ENCODE measurements at regions not wholly inside any gene's neighbourhood (a gene's known extent, or its start where the extent isn't known, plus 50 kb on each side); places are given as distances from the start of the nearest gene placed in this dataset.

- no peak for TF ChIP-seq CHD7 (IDR thresholded peaks at IDR 0.05; ENCODE audit: insufficient replicate concordance, low read length)
- TF ChIP-seq CREB1 (IDR thresholded peaks at IDR 0.05): no peak
- TF ChIP-seq CHD2 (IDR thresholded peaks at IDR 0.05; ENCODE audit: low read length): no peak
- TF ChIP-seq CBX5 (IDR thresholded peaks at IDR 0.05; ENCODE audit: low read depth, low read length): no peak
- TF ChIP-seq POLR2A (IDR thresholded peaks at IDR 0.05; ENCODE audit: control extremely low read depth in 1 of 2, low read depth in 2 of 2, low read length in 2 of 2): no peak
- no peak for TF ChIP-seq EP300 (IDR thresholded peaks at IDR 0.05; ENCODE audit: borderline replicate concordance in 1 of 2, low read depth in 2 of 2, low read length in 2 of 2)
- no peak for TF ChIP-seq EGR1 (IDR thresholded peaks at IDR 0.05; ENCODE audit: borderline replicate concordance, low read depth, low read length)
- TF ChIP-seq TAF1 (IDR thresholded peaks at IDR 0.05; ENCODE audit: low read depth, low read length): no peak
- no peak for TF ChIP-seq CBX8 (IDR thresholded peaks at IDR 0.05; ENCODE audit: borderline replicate concordance, low read depth, low read length)
- no peak for TF ChIP-seq POLR2AphosphoS5 (IDR thresholded peaks at IDR 0.05; ENCODE audit: low read depth, low read length)
- TF ChIP-seq RAD21 (IDR thresholded peaks at IDR 0.05 in 1 of 2, conservative IDR thresholded peaks at IDR 0.05 in 1 of 2; ENCODE audit: low read depth in 2 of 2, low read length in 2 of 2): no peak
- TF ChIP-seq JUND (IDR thresholded peaks at IDR 0.05; ENCODE audit: low read length): no peak
- TF ChIP-seq JUN (IDR thresholded peaks at IDR 0.05; ENCODE audit: low read depth, low read length): no peak
- no peak for TF ChIP-seq ASH2L (IDR thresholded peaks at IDR 0.05; ENCODE audit: low read length)
Measured at GRCh38 chr4:26181616-26182015, 139.2 kb upstream of the RBPJ start (continued).

All from H1 (cell line).